ENCODE measurements at regions not wholly inside any gene's neighbourhood (a gene's known extent, or its start where the extent isn't known, plus 50 kb on each side); places are given as distances from the start of the nearest gene placed in this dataset.
A peak's percentile ranks its signal among the peaks of the same experiment; 100 is the strongest.

- DNase-seq (ENCODE audit: extremely low read depth in 1 of 4, low spot score in 3 of 4) = peak in 1 of 4 experiments; percentile 5
- Histone ChIP-seq H3K27ac (ENCODE audit: extremely low read depth, low read depth, low read length) (no peak overlapping the region), H3K4me1 (replicated peaks in 1 of 2; ENCODE audit: control insufficient read depth in 2 of 2, insufficient read depth in 2 of 2, low read length in 2 of 2) (no peaks in the 10 kb centered on the region), H3K9me3 (replicated peaks; ENCODE audit: control insufficient read depth, insufficient read depth, low read depth, low read length) (no peaks in the 10 kb centered on the region), H3K9me1 (ENCODE audit: control insufficient read depth, insufficient read depth, low read length) (no peaks in the 10 kb centered on the region), H2AFZ (ENCODE audit: low read depth, low read length) (no peak overlapping the region), H3K4me3 (no peak overlapping the region), H3K79me2 (ENCODE audit: control insufficient read depth, insufficient read depth, low read length) (no peaks in the 10 kb centered on the region), H3K4me2 (ENCODE audit: insufficient read depth, low read length) (no peak overlapping the region), H4K20me1 (replicated peaks; ENCODE audit: control insufficient read depth, insufficient read depth, low read length) (no peaks in the 10 kb centered on the region), H3K27me3 (ENCODE audit: control insufficient read depth in 2 of 2, insufficient read depth in 2 of 2, low read length in 2 of 2) (no peaks in the 10 kb centered on the region), H3K36me3 (ENCODE audit: control insufficient read depth, insufficient read depth, low read length) (no peaks in the 10 kb centered on the region), H3K9ac (ENCODE audit: insufficient read depth in 1 of 2, low read depth in 2 of 2, low read length in 2 of 2) (no peak overlapping the region)
- ATAC-seq = no peak
- POLR2A ChIA-PET = interaction anchor here (0.6 kb wide), 1 partner anchor 770 kb away, joined by 3 read pairs; no protein-coding TSS in a partner anchor
- in situ Hi-C loops (cut with MboI) (no loop called here), intact Hi-C loops (cut with micrococcal nuclease) (no loop called here)
- TF ChIP-seq ZNF512 (tag; IDR thresholded peaks at IDR 0.05) = no peak
- peak in 1 of 2 experiments; percentile 16; a peak in 1 of 4 replicates for TF ChIP-seq RAD21 (CRISPR knock-in tag; conservative IDR thresholded peaks at IDR 0.05 in 1 of 2, IDR thresholded peaks at IDR 0.05 in 1 of 2)
- 0% methylated on average over 1 of the region's 1 CpG for WGBS (ENCODE audit: insufficient coverage, low coverage, missing lambda C conversion rate)
- no TSS peak for BruUV-seq (replicated peaks)
- no peak for FAIRE-seq
- CTCF ChIA-PET (ENCODE audit: low intra/inter-chr PET ratio) = no interaction called here
Measured at GRCh38 chrX:81957900-81958545, 756.1 kb downstream of the SH3BGRL start.

- no peak overlapping the region for H3K4me2 ChIP-seq (ENCODE audit: insufficient read depth, low read length)
- no peak overlapping the region for H2AFZ ChIP-seq (ENCODE audit: low read depth, low read length)
- H3K9ac ChIP-seq (ENCODE audit: insufficient read depth in 1 of 2, low read depth in 2 of 2, low read length in 2 of 2) = no peak overlapping the region
- FAIRE-seq (no peak), DNase-seq (ENCODE audit: extremely low read depth in 1 of 4, low spot score in 3 of 4) (no peak), ATAC-seq (no peak)
- H3K9me1 ChIP-seq (ENCODE audit: control insufficient read depth, insufficient read depth, low read length) = no peaks in the 10 kb centered on the region
- no TSS peak for BruUV-seq (replicated peaks)
- no peaks in the 10 kb centered on the region for H3K36me3 ChIP-seq (ENCODE audit: control insufficient read depth, insufficient read depth, low read length)
- CTCF ChIA-PET (ENCODE audit: low intra/inter-chr PET ratio) = no interaction called here
- intact Hi-C loops (cut with micrococcal nuclease) (no loop called here), in situ Hi-C loops (cut with MboI) (no loop called here)
- no peaks in the 10 kb centered on the region for H4K20me1 ChIP-seq (replicated peaks; ENCODE audit: control insufficient read depth, insufficient read depth, low read length)
- H3K27me3 ChIP-seq (ENCODE audit: control insufficient read depth in 2 of 2, insufficient read depth in 2 of 2, low read length in 2 of 2) = no peaks in the 10 kb centered on the region
- H3K9me3 ChIP-seq (replicated peaks; ENCODE audit: control insufficient read depth, insufficient read depth, low read depth, low read length) = no peaks in the 10 kb centered on the region
- H3K4me3 ChIP-seq = no peak overlapping the region
- WGBS (ENCODE audit: insufficient coverage, low coverage, missing lambda C conversion rate) = 0% methylated on average over 1 of the region's 1 CpG
- POLR2A ChIA-PET = no interaction called here
- H3K4me1 ChIP-seq (replicated peaks in 1 of 2; ENCODE audit: control insufficient read depth in 2 of 2, insufficient read depth in 2 of 2, low read length in 2 of 2) = no peaks in the 10 kb centered on the region
- H3K27ac ChIP-seq (ENCODE audit: extremely low read depth, low read depth, low read length) = no peak overlapping the region
- no peaks in the 10 kb centered on the region for H3K79me2 ChIP-seq (ENCODE audit: control insufficient read depth, insufficient read depth, low read length)
- no peak for TF ChIP-seq RBM39 (optimal IDR thresholded peaks at IDR 0.05; ENCODE audit: low read depth, low read length)
- TF ChIP-seq ZNF133 (CRISPR knock-in tag; IDR thresholded peaks at IDR 0.05) = no peak
- no peak for TF ChIP-seq ZKSCAN3 (CRISPR knock-in tag; IDR thresholded peaks at IDR 0.05)
- TF ChIP-seq ELF2 (CRISPR knock-in tag; IDR thresholded peaks at IDR 0.05) = no peak
- no peak for TF ChIP-seq SIRT6 (IDR thresholded peaks at IDR 0.05; ENCODE audit: low read depth, low read length)
- TF ChIP-seq GTF2A2 (tag; IDR thresholded peaks at IDR 0.05) = no peak
- TF ChIP-seq SFPQ (IDR thresholded peaks at IDR 0.05; ENCODE audit: low read depth, low read length) = no peak
- TF ChIP-seq STAG1 (CRISPR knock-in tag; IDR thresholded peaks at IDR 0.05; ENCODE audit: borderline replicate concordance) = no peak
- no peak for TF ChIP-seq RBFOX2 (IDR thresholded peaks at IDR 0.05; ENCODE audit: low read depth, low read length)
- TF ChIP-seq ZBED1 (IDR thresholded peaks at IDR 0.05) = no peak
Measured at GRCh38 chrX:81959964-81960363, 758.1 kb downstream of the SH3BGRL start.

All from K562 (cell line).